NCI-H524 (cell line): ENCODE measurements at regions not wholly inside any gene's neighbourhood (a gene's known extent, or its start where the extent isn't known, plus 50 kb on each side); places are given as distances from the start of the nearest gene placed in this dataset.

ENCODE experiments used
- DNase-seq, 2 experiments: peaks; one replicate each; lab custom pipeline; 2025; lab: John Stamatoyannopoulos, UW

DNA sequence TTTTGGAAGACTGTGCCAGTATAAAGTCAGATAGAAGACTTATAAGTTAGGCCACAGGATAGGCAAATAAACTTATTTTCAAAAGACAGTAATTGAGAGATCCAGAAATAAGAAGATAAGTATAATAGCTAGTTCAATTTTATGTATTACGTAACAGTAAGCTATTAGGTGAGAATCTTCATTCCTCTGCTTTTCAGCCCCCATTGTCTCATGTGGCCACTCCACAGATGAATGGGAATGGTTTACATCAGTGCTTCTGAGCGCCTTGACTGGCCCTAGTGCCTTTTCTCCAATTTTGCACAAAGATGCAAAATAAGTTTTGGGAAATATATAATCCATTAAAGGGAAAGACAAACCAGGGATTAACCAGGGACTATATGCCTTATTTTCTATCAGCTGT, 550.5 kb downstream of the MMUT start:
- DNase-seq, result no peak

DNA sequence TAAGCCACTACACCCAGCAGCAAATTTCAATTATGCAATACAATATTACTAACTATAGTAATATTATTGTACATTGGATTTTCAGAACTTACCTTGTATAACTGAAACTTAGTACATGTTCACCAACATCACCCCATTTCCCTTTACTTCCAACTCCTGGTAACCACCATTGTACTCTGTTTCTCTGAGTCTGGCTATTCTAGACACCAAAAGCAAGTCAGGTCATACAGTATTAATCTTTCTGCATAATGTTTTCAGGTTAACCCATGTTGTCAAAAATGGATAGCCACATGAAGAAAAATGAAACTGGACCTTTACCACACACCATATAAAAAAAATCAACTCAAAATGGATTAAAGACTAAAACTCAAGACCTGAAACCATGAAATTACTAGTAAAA, 558.2 kb downstream of the MMUT start:
- DNase-seq, result no peak

DNA sequence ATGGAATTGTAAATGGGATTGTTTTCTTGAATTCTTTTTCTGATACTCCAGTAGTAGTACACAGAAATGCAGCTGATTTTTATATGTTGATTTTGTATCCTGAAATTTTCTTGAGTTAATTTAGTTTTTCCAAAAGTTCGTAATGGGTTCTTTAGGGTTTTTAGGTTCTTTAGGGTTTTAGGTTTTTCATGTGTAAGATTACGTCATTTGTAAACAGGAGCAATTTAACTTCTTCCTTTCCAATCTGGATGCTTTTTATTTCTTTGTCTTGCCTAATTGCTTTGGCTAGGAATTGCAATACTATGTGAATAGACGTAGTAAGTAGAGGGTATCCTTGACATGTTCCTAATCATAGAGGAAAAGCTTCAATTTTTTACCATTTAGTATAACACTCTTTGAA, 568.6 kb downstream of the MMUT start:
- no peak for DNase-seq

DNA sequence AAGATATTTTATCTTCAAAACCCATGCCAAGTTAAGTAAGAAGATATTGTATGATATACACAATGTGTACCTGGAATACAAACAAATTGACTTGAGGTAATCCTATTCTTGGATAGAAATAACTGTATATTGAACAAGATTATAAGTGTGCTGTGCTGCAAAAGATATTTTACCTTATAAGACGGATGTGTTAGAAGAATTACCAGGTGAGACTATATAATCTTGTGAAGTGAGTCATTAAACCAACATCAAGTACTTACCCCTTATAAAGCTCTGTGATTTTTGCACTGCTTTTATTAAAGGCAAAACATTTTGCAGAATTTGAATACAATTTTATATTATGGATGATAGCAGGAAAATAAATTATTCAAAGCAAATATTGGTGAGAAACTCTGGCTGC, 570.0 kb downstream of the MMUT start:
- no peak for DNase-seq

DNA sequence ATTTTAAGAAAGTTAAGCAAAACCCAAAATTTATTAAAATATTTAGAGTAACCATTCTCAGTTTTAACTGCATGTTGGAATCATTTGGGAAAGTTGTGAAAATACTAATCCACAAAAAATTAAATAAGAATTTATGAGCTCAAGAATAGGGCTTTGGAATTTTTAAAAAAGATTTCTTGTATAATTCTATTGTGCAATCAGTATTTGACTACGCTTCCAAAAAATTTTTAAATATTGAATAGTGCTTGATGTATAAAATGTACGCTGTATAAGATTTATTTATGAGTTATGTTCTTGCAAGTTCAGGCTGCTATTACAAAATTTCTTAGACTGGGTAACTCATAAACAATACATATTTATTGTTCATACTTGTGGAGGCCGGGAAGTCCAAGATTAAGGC, 571.7 kb downstream of the MMUT start:
- no peak for DNase-seq

DNA sequence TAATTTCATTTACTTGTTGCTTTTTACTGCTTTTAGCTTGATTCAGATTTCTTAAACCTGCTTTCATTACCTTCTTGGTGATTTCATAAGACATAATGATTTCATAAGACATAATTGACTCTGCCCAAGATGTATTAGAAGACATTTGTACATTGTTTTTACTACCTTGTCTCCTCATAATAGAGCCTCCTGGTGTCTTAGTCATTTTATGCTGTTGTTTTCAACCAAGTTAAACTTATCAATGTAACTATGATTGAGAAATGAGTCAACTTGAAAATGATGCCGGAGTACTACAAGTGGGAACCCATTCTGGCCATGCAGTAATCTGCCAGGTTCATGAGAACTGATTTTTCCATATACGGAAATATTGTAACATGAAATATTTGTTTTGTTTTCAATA, 573.6 kb downstream of the MMUT start:
- no peak for DNase-seq

DNA sequence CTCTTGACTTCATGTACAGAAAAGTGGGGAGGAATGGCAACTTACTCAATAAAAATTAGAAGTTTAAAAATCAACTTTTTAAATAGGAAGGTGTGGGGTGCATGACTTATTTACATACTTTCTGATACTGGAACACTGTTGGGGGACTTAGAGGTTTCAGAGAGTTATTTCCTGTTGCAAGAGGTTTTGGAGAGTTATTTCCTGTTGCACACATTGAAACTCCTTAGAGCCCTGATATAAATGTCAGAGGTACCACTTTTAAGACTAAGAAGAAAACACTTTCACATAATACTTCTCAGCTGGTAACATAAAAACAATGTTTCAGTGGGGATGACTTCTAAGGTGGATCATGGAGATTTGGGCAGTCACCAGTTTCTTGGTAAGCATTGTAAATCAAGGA, 579.9 kb downstream of the MMUT start:
- no peak for DNase-seq

DNA sequence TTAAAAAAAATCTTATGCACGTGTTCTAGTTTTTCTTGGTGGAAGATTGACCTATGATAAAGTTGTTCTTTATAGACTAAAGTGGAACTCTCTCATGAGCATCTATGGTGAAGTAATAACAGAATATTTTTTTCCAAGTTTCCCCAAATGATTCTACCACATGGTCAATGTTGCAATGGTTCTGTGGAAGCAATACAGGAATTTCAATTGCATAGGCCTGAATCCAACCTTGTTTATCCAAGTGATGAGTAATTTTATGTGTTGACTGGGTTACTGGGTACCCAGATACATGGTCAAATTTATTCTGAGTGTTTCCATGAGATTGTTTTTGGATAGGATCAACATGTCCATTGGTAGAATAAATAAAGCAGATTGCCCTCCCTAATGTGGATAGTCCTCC, 581.5 kb downstream of the MMUT start:
- DNase-seq, result no peak

DNA sequence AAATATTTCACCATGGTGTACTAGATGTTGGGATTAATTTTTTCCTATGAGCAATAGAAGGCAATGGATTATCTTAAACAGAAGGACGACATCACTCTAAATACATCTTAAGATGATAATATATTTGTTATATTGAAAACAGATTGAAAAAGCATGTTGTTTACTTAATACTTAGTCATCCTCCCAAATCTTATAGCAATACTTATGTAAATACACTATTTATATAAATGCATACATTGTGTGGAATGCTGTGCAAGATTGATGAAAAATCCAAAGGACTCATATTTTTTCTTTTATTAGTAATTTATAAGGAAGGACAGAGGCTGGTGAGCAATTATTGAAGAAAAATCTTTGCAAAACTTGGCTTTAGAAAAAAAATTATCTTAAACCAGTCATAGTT, 593.5 kb downstream of the MMUT start:
- no peak for DNase-seq

DNA sequence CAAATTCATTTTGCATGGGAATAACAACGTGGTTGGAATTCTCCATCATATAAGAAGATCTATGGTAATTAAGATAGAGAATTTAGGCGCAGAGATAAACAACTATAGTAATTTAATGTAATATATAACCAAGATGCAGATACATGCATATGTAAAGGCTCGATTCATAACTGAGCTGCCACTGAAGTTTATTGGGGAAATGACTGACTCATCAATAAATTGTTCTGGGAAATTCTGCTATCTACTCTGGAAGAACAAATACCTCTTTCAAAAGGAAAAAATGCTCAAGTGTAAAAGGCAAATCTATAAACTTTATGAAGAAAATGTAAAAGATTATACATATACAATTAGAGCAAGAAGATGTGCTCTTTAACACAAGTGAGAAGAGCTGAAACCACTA, 596.4 kb downstream of the MMUT start:
- DNase-seq, result no peak

DNA sequence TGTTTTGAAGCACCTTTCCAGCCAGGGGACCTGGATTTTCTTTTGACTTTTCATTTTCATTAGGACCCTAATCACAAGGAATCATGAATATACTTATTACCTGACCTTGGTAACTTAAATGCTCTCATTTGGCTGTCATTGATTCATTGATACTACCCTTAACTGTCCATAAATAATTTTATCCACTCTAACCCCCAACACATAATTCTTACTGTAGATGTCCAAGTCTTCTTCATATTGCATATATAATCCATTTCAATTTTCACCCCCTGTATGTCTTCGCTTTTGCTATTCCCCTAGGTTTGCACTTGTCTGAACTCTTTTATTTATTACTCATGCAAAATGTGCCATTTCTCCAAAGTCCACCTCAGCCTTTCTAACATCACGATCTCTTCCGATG, 602.9 kb downstream of the MMUT start:
- no peak for DNase-seq

DNA sequence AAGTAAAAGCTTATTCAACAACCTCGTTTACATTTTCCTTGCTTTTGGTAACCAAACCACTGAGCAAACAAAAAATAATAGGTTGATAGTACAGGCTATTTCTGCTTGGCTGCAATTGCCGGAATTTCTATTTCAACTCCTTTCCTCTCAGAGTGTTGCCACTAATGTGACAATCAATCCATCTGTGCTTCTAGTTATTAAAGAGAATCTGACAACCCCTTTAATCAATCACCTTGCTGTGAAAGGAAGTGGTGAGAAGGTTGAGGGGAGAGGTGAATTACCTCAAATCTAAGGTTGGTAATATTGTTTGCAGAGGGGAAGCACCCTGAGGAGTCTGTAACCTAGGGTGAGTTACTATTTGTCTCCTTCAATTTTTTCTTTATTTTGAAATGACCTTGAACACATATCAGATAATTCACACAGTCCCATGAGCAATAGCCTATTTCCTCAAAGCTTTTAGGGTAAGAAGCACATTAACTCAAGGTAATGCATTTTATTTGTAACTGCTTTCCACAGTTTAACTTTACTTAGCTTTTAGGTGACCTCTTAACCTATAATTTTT, 603.4 kb downstream of the MMUT start:
- no peak for DNase-seq

DNA sequence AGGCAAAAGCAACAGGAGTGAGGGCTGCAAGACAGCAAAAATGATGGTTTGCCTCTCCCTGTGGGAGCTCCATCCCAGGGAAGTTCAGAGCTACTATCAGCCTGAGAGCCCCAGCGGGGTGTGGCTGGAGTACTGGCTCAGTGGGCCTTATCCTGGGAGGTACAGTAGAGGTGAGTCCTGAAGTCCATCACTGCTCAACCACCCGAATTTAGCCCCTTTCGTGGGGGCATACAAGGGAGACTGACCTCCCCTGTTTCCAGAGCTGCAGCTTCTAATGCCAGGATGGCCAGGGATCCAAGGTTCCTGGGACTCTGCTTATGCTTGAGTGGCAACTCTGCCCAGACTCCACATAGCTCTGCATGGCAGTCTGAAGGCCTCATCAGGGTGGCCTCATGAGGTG, 617.8 kb downstream of the MMUT start:
- DNase-seq, result no peak

DNA sequence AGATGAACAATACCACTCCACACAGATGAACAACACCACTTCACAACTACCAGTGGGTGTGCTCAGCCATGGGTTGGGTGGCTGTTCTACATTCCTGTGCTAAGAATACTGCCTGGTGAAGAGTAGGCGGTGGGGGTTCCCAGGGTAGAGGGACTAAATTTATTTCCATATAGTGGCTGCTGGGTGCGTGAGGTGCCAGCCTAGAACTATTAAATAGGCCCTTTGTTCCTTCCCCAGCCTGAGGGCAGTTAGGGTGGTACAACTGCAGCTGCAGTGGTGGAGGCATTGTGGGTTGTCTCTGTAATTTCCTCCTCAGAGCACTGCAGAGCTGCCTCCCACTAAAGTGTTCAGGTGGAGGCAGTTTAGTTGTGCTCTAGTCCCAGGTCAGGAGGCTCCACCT, 618.4 kb downstream of the MMUT start:
- no peak for DNase-seq

DNA sequence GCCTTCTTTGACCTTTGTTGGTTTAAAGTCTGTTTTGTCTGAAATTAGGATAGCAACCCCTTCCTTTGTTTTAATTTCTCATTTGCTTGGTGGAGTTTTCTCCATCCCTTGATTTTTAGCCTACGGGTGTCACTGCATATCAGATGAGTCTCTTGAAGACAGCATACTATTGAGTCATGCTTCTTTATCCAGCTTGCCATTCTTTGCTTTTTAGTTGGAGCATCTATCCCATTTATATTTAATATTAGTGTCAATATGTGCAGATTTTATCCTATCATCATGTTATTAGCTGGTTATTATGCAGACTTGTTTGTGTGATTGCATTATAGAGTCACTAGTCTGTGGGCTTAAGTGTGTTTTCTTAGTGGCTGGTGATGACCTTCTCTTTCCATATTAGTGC, 622.2 kb downstream of the MMUT start:
- no peak for DNase-seq

DNA sequence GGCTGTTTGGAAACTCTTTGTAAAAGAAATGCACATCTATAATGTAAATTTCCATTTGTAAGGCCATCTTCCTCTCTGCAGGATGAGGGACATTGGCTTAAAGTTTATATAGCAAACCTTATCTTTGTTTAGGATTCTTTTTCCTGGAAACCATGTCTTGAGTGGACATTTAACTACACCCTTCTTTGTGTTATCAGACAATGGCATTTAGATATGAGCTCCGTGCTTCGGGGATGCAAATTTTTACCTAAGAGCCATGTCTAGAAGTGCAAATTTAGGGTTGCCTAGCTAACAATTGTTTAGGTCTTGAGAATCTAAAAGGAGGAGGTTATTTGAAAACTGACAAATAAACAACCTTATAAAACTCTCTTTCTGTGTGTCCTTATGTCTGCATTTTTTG, 623.8 kb downstream of the MMUT start:
- no peak for DNase-seq

DNA sequence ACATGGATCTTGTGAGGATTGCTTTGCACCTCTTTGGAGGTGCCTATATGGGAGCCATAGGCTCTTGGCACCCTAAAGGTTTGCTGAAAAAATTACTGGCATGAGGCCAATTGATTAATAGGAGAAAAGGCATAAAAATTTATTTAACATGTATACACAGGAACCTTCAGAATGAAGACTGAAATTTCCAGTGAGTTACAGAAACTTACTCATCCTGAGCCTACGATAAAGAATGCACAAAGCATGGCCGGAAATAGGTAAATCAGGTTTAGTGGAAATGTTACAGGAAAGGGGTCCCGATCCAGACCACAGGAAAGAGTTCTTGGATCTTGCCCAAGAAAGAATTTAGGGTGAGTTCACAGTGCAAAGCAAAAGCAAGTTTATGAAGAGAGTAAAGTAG, 625.3 kb downstream of the MMUT start:
- DNase-seq, result no peak

DNA sequence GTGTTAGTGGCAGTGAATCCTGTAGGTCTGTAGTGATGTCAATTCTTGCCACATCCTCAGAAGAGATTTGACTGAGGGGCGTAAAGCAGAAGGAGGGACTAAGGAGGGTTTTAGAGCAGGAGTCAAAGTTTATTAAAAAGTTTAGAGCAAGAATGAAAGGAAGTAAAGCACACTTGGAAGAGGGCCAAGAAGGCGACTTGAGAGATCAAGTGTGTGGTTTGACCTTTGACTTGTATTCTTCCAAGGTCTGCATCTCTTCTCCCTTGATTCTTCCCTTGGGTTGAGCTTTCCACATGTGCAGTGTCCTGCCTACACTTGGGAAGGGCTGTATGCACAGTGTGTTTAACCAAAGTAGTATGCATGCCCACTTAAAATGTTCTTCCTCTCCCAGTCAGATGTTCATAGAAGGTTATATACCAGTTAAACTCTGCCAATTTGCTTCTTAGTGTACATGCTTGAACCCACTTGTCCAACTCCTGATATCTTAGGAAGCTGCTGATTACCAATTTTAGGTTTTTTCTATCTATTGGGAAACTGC, 627.6 kb downstream of the MMUT start:
- no peak for DNase-seq

DNA sequence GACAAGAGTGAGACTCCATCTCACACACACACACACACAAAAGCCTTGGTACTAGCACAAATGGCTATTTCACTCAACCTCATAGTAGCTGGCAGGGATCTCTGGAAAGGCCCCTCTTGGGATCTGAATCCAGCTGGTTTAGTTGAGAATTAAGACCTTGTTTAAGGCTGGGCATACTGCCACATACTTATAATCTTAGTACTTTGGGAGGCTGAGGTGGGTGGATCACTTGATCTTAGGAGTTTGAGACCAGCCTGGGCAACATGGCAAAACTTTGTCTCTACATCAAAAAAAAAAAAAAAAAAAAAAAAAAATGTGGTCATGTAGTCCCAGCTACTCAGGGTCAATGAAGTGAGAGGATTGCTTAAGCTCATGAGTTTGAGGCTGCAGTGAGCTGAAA, 628.3 kb downstream of the MMUT start:
- DNase-seq, result no peak

DNA sequence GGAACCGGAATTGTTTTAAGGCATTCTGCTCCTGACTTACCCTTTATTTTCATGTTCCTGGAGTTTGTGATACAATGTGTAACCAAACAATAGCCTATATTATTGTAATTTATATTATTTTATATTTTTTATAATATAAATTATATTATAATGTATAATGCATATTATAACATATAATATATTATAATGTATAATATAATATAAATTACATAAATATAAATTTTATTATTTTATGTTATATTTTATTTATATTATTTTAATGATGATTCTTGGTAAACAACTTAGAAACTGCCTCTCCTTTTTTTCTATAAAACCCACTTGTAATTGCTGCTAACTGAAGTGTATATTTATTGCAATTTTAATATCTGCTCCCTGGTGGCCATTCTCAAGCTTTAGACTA, 629.1 kb downstream of the MMUT start:
- DNase-seq, result no peak

DNA sequence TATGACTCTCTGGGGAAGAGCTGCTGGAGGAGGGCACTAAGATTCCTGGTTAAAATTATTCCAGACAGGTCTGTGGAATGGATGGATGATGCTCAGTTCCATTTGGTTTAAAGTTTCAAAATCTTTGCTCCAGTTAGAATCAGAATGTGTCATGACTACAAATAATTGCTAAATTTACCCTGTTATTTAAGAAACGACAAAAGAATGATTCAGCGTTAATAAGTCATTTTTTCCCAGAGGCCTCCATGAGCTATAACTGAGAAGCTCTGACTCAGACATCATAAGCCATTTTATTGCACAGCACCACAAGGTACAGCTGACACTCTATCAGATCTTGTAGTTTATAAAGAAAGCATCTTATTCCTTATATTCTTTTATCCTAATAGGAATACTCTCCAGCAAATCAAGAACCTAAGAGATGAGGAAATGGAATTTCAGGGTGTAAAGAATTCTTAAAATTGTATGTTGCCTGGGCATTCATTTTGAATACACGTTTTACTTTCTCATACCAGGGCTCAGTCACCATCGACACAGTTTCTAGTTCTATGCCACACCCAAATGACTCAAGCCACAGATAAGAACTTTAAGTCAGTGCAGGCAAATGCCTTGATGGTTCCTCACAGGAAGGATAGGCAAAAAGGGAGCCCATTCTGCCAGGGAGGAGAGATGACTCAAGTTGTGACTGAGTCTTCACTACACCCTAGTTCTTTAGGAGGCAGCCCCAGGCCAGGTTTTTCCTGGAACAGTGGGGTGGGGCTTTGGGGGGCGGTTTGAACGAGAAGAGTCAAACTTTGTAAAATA, 636.0 kb downstream of the MMUT start:
- DNase-seq, result no peak

DNA sequence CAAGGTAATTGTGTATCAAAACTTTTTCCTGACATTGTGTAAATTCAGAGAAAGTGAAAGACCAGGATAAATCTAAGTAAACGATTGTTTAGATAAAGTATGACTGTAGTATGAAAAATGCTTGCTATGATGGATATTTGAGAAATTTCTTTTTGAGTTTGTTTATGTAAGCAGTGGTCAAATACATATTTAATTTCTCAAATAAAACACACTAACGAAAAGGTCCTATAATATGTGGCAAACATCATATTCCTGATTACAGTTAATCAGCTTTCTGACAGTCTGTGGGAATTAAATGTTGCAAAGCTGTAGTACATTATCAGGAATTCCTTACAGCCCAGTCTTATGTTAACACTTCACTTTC, 636.9 kb downstream of the MMUT start:
- DNase-seq, result no peak

DNA sequence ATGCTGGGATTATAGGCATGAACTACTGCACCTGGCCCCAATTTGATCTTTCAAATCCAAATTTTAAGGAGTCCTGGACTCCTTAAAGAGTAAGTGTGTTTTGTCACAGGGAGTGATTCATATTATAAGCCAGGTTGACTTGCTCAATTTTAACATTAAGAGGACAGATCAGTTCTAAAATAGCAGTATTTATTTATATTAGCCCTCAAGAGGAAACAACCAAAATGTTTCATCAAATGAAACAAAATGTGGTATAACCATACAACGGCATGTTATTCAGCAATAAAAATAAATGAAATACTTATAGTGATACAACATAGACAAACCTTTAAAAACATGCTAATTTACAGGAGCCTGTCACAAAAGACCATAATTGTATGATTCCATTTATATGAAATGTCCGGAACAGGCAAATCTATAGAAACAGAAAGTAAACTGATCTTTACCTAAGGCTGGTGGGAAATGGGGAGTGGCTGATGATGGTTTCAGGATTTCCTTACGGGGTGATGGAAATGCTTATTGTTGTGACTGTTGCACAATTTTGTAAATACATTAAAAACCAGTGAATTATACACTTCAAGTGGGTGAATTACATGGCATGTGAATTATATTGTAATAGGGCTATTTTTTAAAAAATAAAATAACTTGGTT, 637.4 kb downstream of the MMUT start:
- DNase-seq, result no peak

DNA sequence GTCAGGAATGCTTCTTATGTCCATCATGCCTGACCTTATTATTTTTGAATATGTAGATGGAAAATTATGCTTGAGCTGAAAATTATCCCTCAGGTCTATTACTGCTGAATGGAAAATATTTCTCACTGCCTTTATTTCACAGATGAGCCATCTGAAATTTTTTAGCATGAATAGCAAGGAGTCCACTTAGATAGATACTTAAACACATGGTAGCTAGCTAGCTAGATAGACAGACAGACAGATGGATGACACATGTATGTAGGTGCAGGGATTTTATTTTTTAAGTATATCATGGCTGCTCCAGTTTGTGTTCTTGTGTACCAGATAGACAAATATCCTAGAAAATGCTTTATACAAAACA, 645.0 kb downstream of the MMUT start:
- no peak for DNase-seq
